ENCODE measurements at regions not wholly inside any gene's neighbourhood (a gene's known extent, or its start where the extent isn't known, plus 50 kb on each side); places are given as distances from the start of the nearest gene placed in this dataset.
A peak's percentile ranks its signal among the peaks of the same experiment; 100 is the strongest.
"Not testable (repeated sequence)": the region's sequence is repeated elsewhere in the genome, so short reads cannot be mapped to it uniquely, and the experiment has no call there.

- H3K4me1 ChIP-seq; H3K9me3 ChIP-seq; H3K36me3 ChIP-seq (replicated peaks); DNase-seq (ENCODE audit: low spot score in 2 of 2); H3K27me3 ChIP-seq (ENCODE audit: low read depth); in situ Hi-C loops (cut with MboI; ENCODE audit: low sequenced_read_pairs); H3K4me3 ChIP-seq: not testable (repeated sequence)
These were observed 964.6 kb upstream of the CITED2 start for GRCh38 chr6:140339084-140339483.

DNA sequence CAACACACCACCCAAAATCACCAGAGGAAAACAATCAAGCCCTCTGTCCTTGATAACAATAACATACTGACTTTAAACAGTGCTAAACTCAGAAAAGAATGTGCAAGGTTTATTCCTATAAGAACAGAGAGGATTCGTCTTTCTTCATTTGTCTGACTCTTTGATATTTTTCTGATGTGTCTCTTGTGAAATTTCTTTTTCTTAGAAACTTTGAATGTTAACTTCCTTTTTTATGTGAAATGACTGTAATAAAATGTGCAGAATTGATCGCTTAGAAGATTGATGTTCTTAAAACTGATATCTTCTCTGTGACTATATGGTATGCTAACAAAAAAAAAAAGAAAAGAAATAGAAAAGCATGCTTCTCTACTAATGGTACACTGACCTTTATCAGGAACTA, 947.4 kb upstream of the CITED2 start:
- Histone ChIP-seq H3K27me3 (ENCODE audit: low read depth) (no peaks in the 10 kb centered on the region), H3K4me1 (peaks cover 32% of the 10 kb centered on the region), H3K36me3 (replicated peaks) (no peaks in the 10 kb centered on the region), H3K4me3 (no peak overlapping the region), H3K9me3 (peaks cover 2% of the 10 kb centered on the region; the same call in 1 of the 2 replicates)
- no peak for DNase-seq (ENCODE audit: low spot score in 2 of 2)
- in situ Hi-C loops (cut with MboI; ENCODE audit: low sequenced_read_pairs), result no loop called here

DNA sequence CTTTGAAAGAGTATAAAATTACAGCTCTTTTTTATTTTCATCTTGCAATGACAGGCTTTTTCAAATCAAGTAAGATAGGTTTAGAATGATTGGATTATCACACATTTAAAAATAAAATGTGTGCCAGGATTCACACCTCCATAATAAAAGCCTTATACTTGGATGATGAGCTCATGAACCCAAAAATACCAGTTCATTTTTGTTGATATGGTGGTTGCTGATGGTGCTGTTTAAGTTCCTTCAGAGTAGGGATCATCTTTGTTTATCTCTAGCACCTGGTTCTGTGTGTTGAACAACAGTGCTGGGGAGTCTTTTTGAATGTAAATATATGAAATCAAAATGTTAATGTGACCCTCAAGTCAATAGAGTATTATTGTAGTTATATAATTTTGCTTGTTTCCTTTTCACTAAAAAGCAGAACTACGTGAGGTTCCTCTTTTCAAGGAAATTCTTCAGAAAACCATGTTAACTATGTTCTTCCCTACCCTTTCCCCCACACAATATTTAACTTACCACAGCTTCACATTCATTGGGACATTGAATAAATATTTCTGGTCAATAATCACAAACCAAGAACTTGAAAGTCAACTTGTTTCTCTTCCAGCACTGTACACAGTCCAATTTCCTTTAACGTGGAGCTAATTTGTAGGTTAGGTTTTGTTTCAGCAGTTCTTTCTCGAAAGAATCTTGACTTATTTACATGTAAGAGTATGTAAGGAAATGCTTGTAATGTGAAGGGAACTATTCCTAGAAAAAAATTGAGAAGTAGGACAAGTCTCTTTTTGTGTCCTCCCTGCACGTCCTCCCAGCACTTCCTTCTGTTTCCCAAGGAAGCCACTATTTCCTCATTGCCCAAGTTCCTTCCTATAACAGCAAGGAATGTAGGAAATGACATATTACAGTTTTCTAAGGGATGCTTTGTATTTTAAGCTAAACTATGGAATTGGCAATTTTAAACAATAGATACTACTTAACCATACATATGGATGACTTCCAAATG, 945.9 kb upstream of the CITED2 start:
- peaks cover 32% of the 10 kb centered on the region for H3K4me1 ChIP-seq
- H3K27me3 ChIP-seq (ENCODE audit: low read depth), result no peaks in the 10 kb centered on the region
- H3K9me3 ChIP-seq, result no peaks in the 10 kb centered on the region
- H3K36me3 ChIP-seq (replicated peaks), result no peaks in the 10 kb centered on the region
- DNase-seq (ENCODE audit: low spot score in 2 of 2), result peak in 1 of 2 experiments; percentile 10
- in situ Hi-C loops (cut with MboI; ENCODE audit: low sequenced_read_pairs), result no loop called here
- H3K4me3 ChIP-seq, result no peak overlapping the region

- H3K4me3 ChIP-seq, result no peak overlapping the region
- no peaks in the 10 kb centered on the region for H3K9me3 ChIP-seq
These were observed 944.8 kb upstream of the CITED2 start for GRCh38 chr6:140319209-140319608.

GRCh38 chr6:140318408-140318807, 944.0 kb upstream of the CITED2 start:
- H3K36me3 ChIP-seq (replicated peaks), result no peaks in the 10 kb centered on the region
- no peaks in the 10 kb centered on the region for H3K27me3 ChIP-seq (ENCODE audit: low read depth)
- in situ Hi-C loops (cut with MboI; ENCODE audit: low sequenced_read_pairs), result no loop called here
- H3K9me3 ChIP-seq, result no peaks in the 10 kb centered on the region
- H3K4me3 ChIP-seq, result no peak overlapping the region
- peaks cover 32% of the 10 kb centered on the region for H3K4me1 ChIP-seq
- no peak for DNase-seq (ENCODE audit: low spot score in 2 of 2)

More at GRCh38 chr6:140319209-140319608, 944.8 kb upstream of the CITED2 start:
- in situ Hi-C loops (cut with MboI; ENCODE audit: low sequenced_read_pairs), result no loop called here
- peaks cover 32% of the 10 kb centered on the region for H3K4me1 ChIP-seq
- peak in 1 of 2 experiments; percentile 80 for DNase-seq (ENCODE audit: low spot score in 2 of 2)
- no peaks in the 10 kb centered on the region for H3K27me3 ChIP-seq (ENCODE audit: low read depth)
- H3K36me3 ChIP-seq (replicated peaks), result no peaks in the 10 kb centered on the region

DNA sequence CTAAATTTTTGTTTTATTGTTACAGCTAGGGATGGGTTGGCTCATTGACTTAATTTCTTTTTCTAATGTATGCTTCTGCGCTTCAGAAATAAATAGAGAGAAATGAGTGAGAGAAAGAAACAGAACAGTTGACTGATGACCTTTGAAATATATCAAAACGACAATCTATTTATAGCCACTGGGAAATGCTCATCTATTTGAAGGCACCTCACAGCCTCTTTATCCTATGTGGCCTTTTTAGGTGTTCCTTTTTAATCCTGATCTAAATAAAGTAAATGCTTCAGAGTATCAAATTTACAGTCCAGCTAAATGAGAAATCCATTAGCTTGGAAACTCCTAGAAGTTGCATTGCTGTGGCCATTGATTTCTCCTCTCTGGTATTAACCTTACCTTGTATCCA, 943.5 kb upstream of the CITED2 start:
- H3K36me3 ChIP-seq (replicated peaks), result no peaks in the 10 kb centered on the region
- no peak overlapping the region for H3K4me3 ChIP-seq
- H3K9me3 ChIP-seq, result no peaks in the 10 kb centered on the region
- H3K4me1 ChIP-seq, result peaks cover 32% of the 10 kb centered on the region
- no peaks in the 10 kb centered on the region for H3K27me3 ChIP-seq (ENCODE audit: low read depth)
- DNase-seq (ENCODE audit: low spot score in 2 of 2), result no peak
- in situ Hi-C loops (cut with MboI; ENCODE audit: low sequenced_read_pairs), result no loop called here

GRCh38 chr6:140316966-140317365, 942.5 kb upstream of the CITED2 start:
- in situ Hi-C loops (cut with MboI; ENCODE audit: low sequenced_read_pairs), result no loop called here
- no peak for DNase-seq (ENCODE audit: low spot score in 2 of 2)
- no peaks in the 10 kb centered on the region for H3K27me3 ChIP-seq (ENCODE audit: low read depth)
- H3K36me3 ChIP-seq (replicated peaks), result no peaks in the 10 kb centered on the region
- peaks cover 32% of the 10 kb centered on the region for H3K4me1 ChIP-seq
- H3K9me3 ChIP-seq, result no peaks in the 10 kb centered on the region
- H3K4me3 ChIP-seq, result no peak overlapping the region

DNA sequence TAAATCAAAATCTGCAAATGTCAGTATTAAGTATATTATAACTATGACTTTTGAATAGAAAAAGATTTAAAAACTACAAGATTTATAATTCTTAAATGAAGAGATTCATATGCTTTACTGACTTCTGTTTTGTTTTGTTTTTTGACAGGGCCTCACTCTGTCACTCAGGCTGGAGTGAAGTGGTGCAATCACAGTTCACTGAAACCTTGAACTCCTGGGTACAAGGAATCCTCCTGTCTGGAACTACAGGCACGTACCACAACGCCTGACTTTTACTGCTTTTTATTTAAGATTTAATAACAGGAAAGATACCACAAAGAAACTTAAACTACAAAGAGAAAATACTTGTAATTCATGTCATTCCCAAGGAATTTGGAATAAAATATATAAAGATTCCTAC, 940.2 kb upstream of the CITED2 start:
- H3K27me3 ChIP-seq (ENCODE audit: low read depth), result no peaks in the 10 kb centered on the region
- H3K4me3 ChIP-seq, result no peak overlapping the region
- in situ Hi-C loops (cut with MboI; ENCODE audit: low sequenced_read_pairs), result no loop called here
- no peaks in the 10 kb centered on the region for H3K9me3 ChIP-seq
- no peaks in the 10 kb centered on the region for H3K36me3 ChIP-seq (replicated peaks)
- DNase-seq (ENCODE audit: low spot score in 2 of 2), result no peak
- H3K4me1 ChIP-seq, result peaks cover 10% of the 10 kb centered on the region

- Histone ChIP-seq H3K36me3 (replicated peaks) (no peaks in the 10 kb centered on the region), H3K27me3 (ENCODE audit: low read depth) (no peaks in the 10 kb centered on the region), H3K4me1 (no peaks in the 10 kb centered on the region; the same call in 1 of the 2 replicates), H3K9me3 (no peaks in the 10 kb centered on the region), H3K4me3 (no peak overlapping the region)
- peak in 1 of 2 experiments; percentile 14 for DNase-seq (ENCODE audit: low spot score in 2 of 2)
- in situ Hi-C loops (cut with MboI; ENCODE audit: low sequenced_read_pairs), result no loop called here
These were observed 936.7 kb upstream of the CITED2 start for GRCh38 chr6:140311146-140311545.

DNA sequence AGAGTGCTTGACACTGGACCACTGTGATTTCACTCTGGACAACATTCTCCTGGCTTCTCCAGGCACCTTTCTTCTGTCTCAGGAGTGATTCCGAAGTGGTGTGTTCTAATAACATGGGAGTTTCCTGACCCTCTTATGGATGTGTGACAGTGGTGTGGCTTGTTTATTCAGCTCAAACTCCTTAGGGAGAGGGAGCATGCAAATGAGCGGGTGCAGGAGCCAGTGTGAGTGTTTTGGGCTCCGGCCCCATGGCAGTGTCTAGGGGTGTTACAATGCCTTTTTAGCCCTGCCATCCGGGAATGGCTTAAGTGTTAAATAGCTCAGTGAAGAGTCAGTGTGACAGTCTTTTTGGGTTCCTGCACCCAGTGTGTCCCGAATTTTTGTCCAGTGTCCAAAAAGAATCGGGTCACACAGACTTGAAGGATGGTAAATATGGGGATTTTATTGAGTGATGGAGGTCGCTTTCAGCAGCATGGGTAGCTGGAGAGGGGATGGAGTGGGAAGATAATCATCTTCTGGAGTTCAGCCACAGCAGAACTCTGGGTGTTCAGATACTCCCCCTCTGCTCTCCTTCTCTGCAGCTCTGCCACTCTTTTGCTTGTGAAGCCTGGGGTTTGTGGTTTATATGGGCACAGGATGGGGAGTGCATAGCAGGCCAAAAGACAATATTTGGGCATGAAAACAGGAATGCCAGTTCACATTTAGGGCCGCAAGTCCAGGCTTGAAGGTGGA, 928.9 kb upstream of the CITED2 start:
- Histone ChIP-seq H3K4me1 (peaks cover 16% of the 10 kb centered on the region), H3K27me3 (ENCODE audit: low read depth) (no peaks in the 10 kb centered on the region), H3K4me3 (no peak overlapping the region), H3K9me3 (no peaks in the 10 kb centered on the region), H3K36me3 (replicated peaks) (no peaks in the 10 kb centered on the region)
- no peak for DNase-seq (ENCODE audit: low spot score in 2 of 2)
- in situ Hi-C loops (cut with MboI; ENCODE audit: low sequenced_read_pairs), result no loop called here

DNA sequence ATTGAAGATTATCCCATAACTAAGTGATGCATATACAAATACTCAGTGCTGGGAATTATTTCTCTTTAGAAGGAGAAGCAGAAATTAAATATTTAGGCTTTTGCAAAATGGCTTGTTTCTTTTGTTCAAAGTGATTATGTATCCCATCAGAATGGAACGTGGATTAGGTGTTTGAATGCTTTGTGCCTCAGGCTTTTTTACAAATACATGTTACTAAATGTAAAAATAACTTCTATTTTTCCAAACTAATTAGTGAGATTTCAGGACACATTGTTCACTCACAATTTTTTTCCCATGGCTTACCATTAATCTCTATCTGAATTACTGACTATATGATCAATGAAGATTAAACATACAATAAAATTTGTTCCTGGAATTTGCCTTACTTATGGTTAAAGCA, 925.9 kb upstream of the CITED2 start:
- Histone ChIP-seq H3K4me3 (no peak overlapping the region), H3K36me3 (replicated peaks) (no peaks in the 10 kb centered on the region), H3K27me3 (ENCODE audit: low read depth) (no peaks in the 10 kb centered on the region), H3K9me3 (no peaks in the 10 kb centered on the region), H3K4me1 (peaks cover 17% of the 10 kb centered on the region)
- in situ Hi-C loops (cut with MboI; ENCODE audit: low sequenced_read_pairs), result no loop called here
- peak; percentile 14 to 98 for DNase-seq (ENCODE audit: low spot score in 2 of 2)

GRCh38 chr6:140289186-140289585, 914.7 kb upstream of the CITED2 start:
- Histone ChIP-seq H3K9me3 (no peaks in the 10 kb centered on the region), H3K27me3 (ENCODE audit: low read depth) (no peaks in the 10 kb centered on the region), H3K36me3 (replicated peaks) (no peaks in the 10 kb centered on the region), H3K4me1 (no peaks in the 10 kb centered on the region), H3K4me3 (no peak overlapping the region)
- in situ Hi-C loops (cut with MboI; ENCODE audit: low sequenced_read_pairs), result no loop called here
- no peak for DNase-seq (ENCODE audit: low spot score in 2 of 2)

- no peaks in the 10 kb centered on the region for H3K27me3 ChIP-seq (ENCODE audit: low read depth)
- H3K4me1 ChIP-seq, result no peaks in the 10 kb centered on the region
- in situ Hi-C loops (cut with MboI; ENCODE audit: low sequenced_read_pairs), result no loop called here
- DNase-seq (ENCODE audit: low spot score in 2 of 2), result no peak
- no peaks in the 10 kb centered on the region for H3K9me3 ChIP-seq
- H3K4me3 ChIP-seq, result no peak overlapping the region
- H3K36me3 ChIP-seq (replicated peaks), result no peaks in the 10 kb centered on the region
These were observed 911.7 kb upstream of the CITED2 start for GRCh38 chr6:140285998-140286690.
